HG03159 (cell line): ENCODE measurements at regions not wholly inside any gene's neighbourhood (a gene's known extent, or its start where the extent isn't known, plus 50 kb on each side); places are given as distances from the start of the nearest gene placed in this dataset.
A peak's percentile ranks its signal among the peaks of the same experiment; 100 is the strongest.

Source experiments
- ATAC-seq: cut with Tn5 transposase; IDR thresholded peaks from one replicate; pipeline ENCODE4 v1.9.1; 2021; ENCODE audit warnings: mild to moderate bottlenecking, moderate library complexity; ENCODE audit not compliant: unreplicated experiment

- no peak for ATAC-seq
These were observed 58.8 kb upstream of the ZNF804B start for GRCh38 chr7:88700725-88701124.

- ATAC-seq = no peak
These were observed 65.3 kb upstream of the ZNF804B start for GRCh38 chr7:88694207-88694606.

GRCh38 chr7:88693131-88693530 is 66.4 kb upstream of the ZNF804B start:
- ATAC-seq = no peak

- no peak for ATAC-seq
These were observed 67.0 kb upstream of the ZNF804B start for GRCh38 chr7:88692493-88692892.

GRCh38 chr7:88689821-88690220 is 69.7 kb upstream of the ZNF804B start:
- no peak for ATAC-seq

DNA sequence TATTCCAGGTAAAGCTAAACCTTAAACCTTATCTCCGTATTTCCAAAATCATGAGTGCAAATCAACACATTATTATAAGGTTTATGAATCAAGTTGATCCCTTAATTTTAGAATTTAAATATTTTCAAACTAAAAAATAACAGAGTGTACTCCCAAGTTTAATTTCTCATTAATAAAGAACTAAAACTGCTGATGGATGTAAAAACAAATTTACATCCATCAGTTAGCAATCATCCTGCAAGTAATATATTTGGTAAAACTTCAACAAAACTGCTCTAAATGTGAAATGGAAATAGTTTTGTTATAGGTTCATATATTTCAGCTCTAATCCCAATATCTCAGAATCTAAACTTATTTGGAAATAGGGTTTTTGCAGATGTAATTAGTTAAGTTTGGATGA is 71.3 kb upstream of the ZNF804B start:
- no peak for ATAC-seq

- ATAC-seq = no peak
These were observed 72.9 kb upstream of the ZNF804B start for GRCh38 chr7:88686468-88687229.

DNA sequence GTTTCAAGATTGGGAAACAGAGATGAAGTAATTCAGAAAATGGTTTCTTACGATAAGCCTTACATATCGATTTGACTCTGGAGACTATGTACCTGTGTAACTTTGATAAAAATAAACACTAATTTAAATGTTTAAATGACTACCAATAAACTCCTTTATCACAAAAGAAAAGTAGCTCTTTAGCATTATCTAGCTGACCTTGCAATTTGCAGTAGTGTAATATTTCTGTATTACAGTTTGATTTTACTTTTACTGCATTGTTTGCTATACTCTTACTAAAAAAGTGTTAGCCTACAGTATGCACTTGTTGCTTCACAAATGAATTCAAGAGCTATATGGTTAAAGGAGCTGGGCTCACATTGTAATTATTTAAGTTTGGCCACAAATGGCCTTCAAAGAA is 77.8 kb upstream of the ZNF804B start:
- no peak for ATAC-seq

DNA sequence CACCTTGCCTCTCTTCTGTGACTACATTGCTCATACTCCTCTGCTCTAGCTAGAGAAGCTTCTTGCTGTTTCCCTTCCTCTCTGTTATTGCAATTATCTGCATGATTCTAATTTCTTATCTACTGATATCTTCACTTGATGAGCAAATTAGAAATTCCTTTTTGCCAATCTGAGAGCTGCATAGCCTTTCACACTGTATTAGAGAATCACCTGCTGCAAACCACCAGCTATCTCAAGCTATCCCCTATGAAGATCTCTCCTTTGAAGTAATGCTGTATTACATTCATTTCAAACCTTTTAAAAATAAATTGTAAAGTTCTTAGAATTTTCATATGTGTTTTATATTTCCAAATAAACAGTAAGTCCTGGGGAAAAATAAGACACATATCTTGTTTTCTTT is 89.0 kb upstream of the ZNF804B start:
- ATAC-seq = no peak

GRCh38 chr7:88669913-88670312 is 89.6 kb upstream of the ZNF804B start:
- no peak for ATAC-seq

DNA sequence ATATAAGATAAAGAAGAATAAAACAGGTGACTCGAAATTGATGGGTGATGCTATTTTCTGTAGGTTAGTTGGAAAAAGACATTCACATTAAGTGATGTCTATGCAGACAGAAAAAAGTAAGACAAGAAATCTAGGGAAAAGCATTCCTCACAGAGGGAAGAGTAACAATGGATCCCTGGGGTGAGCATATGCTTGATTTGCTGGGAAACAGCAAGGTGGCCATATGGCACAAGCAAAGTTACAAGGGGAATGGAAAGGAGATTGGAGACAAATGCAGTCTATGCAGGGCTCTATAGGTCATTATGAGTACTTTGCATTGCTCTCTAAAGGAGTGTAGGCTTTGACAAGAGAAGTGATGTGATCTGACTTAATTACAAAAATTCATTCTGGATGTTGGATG is 90.9 kb upstream of the ZNF804B start:
- no peak for ATAC-seq

- ATAC-seq = no peak
These were observed 92.9 kb upstream of the ZNF804B start for GRCh38 chr7:88666626-88667025.

GRCh38 chr7:88665892-88666514 is 93.5 kb upstream of the ZNF804B start:
- no peak for ATAC-seq

DNA sequence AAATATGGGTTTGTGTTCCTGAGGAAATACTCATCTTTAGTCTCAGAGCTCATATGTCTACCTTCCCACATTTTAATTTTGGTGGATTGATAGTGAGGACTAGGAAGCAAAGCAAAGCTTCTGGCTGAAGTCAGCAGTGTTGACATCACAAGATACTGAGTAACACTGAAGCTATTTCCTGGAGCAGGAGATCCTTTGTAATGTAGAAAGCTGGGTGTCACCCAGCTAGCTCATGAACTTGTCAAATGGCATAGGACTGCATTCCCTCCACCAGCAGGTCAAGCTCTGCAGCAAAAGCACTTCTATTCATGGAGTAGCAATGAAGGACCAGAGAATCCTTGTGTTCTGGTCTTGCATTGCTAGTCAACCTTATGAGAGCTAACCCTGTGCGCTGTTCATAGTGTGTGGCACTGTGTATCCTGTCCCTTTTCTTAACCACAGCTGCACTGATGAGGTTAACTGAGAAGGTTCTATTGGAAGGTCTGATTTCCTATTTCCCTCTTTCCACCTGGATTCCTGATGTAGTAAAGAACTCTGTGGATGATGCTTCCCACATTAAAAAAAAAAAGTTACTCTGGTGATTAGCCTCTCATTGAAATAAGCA is 94.8 kb upstream of the ZNF804B start:
- no peak for ATAC-seq

DNA sequence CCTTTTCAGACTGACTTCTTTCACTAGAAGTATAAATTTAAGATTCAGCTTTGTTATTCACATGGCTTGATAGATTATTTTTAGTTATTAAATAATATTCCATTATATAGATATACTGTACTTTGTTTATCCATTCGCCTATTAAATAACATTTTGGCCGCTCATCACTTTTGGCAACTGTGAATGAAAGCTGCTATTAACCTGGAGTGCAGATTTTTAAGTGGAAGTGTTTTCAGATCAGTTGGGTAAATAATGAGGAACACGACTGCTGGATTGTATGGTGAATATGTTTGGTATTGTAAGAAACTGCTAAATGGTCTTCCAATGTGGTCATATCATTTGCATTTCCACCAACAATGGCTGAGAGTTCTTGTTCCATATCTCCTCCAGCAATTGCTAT is 97.6 kb upstream of the ZNF804B start:
- ATAC-seq = no peak

- no peak for ATAC-seq
These were observed 111.7 kb upstream of the ZNF804B start for GRCh38 chr7:88647825-88648224.

GRCh38 chr7:88638583-88638982 is 120.9 kb upstream of the ZNF804B start:
- ATAC-seq = no peak

- ATAC-seq = no peak
These were observed 121.7 kb upstream of the ZNF804B start for GRCh38 chr7:88637795-88638194.

- ATAC-seq = no peak
These were observed 124.4 kb upstream of the ZNF804B start for GRCh38 chr7:88635149-88635548.

DNA sequence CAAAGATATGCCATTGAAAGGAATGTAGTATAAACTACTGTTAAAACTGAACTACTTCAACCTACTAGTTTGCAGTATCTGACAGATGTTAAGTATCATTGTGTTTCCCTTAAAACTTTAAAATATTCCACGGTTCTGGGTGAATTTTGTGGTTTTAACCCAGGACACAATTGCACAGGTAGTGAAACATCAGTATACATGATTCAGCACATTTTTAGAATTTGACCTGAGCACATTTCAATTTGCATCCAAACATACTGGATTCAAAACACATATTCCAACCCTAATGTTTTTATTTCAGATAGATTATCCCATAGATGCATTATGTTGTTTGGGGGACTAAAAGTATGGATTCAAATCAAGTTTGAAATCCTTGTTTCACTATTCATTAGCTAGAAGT is 129.9 kb upstream of the ZNF804B start:
- no peak for ATAC-seq

DNA sequence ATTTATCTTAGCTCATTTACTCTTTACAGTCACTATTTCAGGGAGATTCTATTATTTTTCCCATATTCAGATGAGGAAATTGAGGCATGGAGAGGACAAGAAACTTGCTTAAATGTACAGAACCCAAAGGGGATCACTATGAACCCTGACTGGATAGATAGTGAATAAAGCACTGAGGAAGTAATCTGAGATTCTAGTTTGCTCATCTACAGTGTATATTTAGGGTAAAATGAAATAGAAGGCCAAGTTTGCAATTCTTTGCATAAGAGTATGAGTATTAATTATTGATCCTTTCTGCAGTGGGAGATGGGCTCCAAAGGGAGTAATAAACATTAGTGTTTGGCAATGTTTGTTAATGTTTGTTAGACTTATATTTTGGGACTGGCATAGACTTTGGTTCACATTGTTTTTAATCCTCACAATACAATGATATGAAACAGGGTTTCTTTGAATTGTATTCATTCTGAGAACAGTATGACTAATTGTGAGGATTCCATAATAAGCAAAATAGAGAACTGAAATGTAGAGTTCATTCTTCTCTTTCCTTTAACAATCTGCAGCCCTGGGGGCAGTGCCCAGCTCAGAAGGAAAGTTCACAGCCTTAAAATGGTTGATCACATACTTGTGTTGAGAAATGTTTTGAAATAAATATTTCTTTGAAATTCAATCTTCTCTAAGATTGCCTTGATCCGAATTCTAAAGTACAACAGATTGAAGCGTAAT is 131.0 kb upstream of the ZNF804B start:
- ATAC-seq = peak; percentile 100

DNA sequence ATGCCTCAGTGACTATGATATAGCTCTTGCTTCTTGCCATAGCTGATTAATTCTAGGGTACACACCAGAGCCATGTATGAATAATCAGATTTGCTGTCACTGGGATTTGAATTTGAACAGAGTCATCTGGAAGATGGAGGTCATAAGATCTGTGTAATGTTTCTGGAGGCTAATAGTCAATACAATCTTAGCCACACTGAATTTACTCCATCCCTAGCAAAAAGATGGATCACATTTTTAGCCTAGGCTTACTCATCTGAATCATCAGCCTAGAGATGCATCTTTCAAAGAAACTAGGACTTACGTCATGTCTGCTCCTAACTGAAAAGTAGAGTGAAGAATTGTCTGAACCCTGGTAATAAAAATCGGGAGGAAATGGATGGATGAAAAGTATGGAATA is 142.3 kb upstream of the ZNF804B start:
- no peak for ATAC-seq
